ENCODE measurements at regions not wholly inside any gene's neighbourhood (a gene's known extent, or its start where the extent isn't known, plus 50 kb on each side); places are given as distances from the start of the nearest gene placed in this dataset.

GRCh38 chr10:44068716-44069482 lies 316.0 kb downstream of the CXCL12 start:
- TF ChIP-seq CTCF (IDR thresholded peaks at IDR 0.05; ENCODE audit: control extremely low read depth in 1 of 3, insufficient read depth in 1 of 3, low read depth in 1 of 3, low read length in 3 of 3) (peak in 1 of 3 experiments; percentile 1; a peak in 1 of 4 replicates), POLR2A (IDR thresholded peaks at IDR 0.05; ENCODE audit: control extremely low read depth in 1 of 2, low read depth in 2 of 2, low read length in 2 of 2) (no peak), GABPA (IDR thresholded peaks at IDR 0.05; ENCODE audit: borderline replicate concordance, insufficient read depth, low read length) (no peak), SP1 (IDR thresholded peaks at IDR 0.05; ENCODE audit: low read depth, low read length) (no peak), ATF2 (IDR thresholded peaks at IDR 0.05; ENCODE audit: low read length) (no peak), EZH2 (IDR thresholded peaks at IDR 0.05; ENCODE audit: low read depth, low read length, severe bottlenecking) (no peak), NANOG (IDR thresholded peaks at IDR 0.05; ENCODE audit: insufficient read depth, low read depth, low read length, poor library complexity, severe bottlenecking) (no peak), RXRA (IDR thresholded peaks at IDR 0.05; ENCODE audit: insufficient read depth, low read depth, low read length) (no peak)

Data from H1 (cell line).